HepG2 (cell line): ENCODE measurements at regions not wholly inside any gene's neighbourhood (a gene's known extent, or its start where the extent isn't known, plus 50 kb on each side); places are given as distances from the start of the nearest gene placed in this dataset.

Experiments used
- ATAC-seq: fragments of 200-7000 bp; cut with Tn5 transposase; 3 replicates; pipeline ENCODE4 v1.9.1; 2020; ENCODE audit warnings: mild to moderate bottlenecking, moderate library complexity
- BruUV-seq: library from RNA; stranded (reverse); fragments of 400-500 nt; replicated peaks from 2 replicates; lab custom pipeline; 2021; lab: Mats Ljungman, UMichigan
- CTCF ChIA-PET: fragments of 300-600 bp; formaldehyde crosslinking; extraction: SDS; loops from one replicate; lab custom pipeline; 2021; ENCODE audit warnings: low total read pairs, inconsistent platforms, low intra/inter-chr PET ratio; lab: Yijun Ruan, JAX
- POLR2A ChIA-PET: fragments of 350-600 bp; sonication (Branson Sonifier 250); formaldehyde crosslinking; loops from one replicate; lab custom pipeline; 2020; ENCODE audit warnings: antibody characterized with exemption, inconsistent platforms; lab: Yijun Ruan, JAX
- DNase-seq: peaks from one replicate; pipeline ENCODE4 v3.0.0-alpha.2; 2015; ENCODE audit warnings: low spot score
- FAIRE-seq: peaks from 3 replicates; lab custom pipeline; 2011; peaks lifted over from hg19 to GRCh38; lab: Jason Lieb, UNC
- H2AFZ ChIP-seq: one replicate; pipeline ENCODE4 v1.6.1; 2011; ENCODE audit warnings: low read length, inconsistent platforms
- H3K27ac ChIP-seq: fragments of 300-600 bp; 3 replicates; pipeline ENCODE4 v1.8.0; 2011; ENCODE audit warnings: mixed run types, mild to moderate bottlenecking, mixed read lengths, low read length, inconsistent platforms; ENCODE audit not compliant: insufficient read depth; ENCODE audit errors: extremely low read length
- H3K27me3 ChIP-seq, 2 experiments: fragments of 200-600 bp in 1 of 2; 2 replicates in 1 of 2; 3 replicates in 1 of 2; pipeline versions ENCODE4 v1.6.0 to v1.8.0; 2011; ENCODE audit warnings: low read length in 2 of 2, mild to moderate bottlenecking in 2 of 2, moderate library complexity in 2 of 2, inconsistent platforms in 1 of 2; ENCODE audit not compliant: insufficient read depth in 2 of 2, control insufficient read depth in 1 of 2
- H3K36me3 ChIP-seq, 2 experiments: fragments of 200-600 bp in 1 of 2; replicated peaks in 1 of 2; 2 replicates in 1 of 2; 3 replicates in 1 of 2; pipeline versions ENCODE4 v1.5.1 to v1.8.0; 2011; ENCODE audit warnings: low read length in 2 of 2, inconsistent platforms in 1 of 2; ENCODE audit not compliant: insufficient read depth in 2 of 2, control insufficient read depth in 1 of 2
- H3K4me1 ChIP-seq: 2 replicates; pipeline ENCODE4 v1.5.1; 2012; ENCODE audit warnings: low read length, inconsistent platforms; ENCODE audit not compliant: insufficient read depth
- H3K4me2 ChIP-seq: 2 replicates; pipeline ENCODE4 v1.6.0; 2011; ENCODE audit warnings: low read depth, low read length, inconsistent platforms
- H3K4me3 ChIP-seq, 3 experiments: fragments of 200-600 bp in 1 of 3; sonication (generic), shearing (Covaris generic) in 1 of 3; replicated peaks in 1 of 3; 2 replicates each; pipeline ENCODE4 v1.5.1; 2011 to 2016; ENCODE audit warnings: low read length in 3 of 3, inconsistent platforms in 2 of 3, low read depth in 2 of 3, mild to moderate bottlenecking in 2 of 3, control low read depth in 1 of 3, mixed read lengths in 1 of 3; ENCODE audit not compliant: insufficient read depth in 1 of 3
- H3K79me2 ChIP-seq: one replicate; pipeline ENCODE4 v1.6.1; 2011; ENCODE audit warnings: low read length, inconsistent platforms; ENCODE audit not compliant: insufficient read depth
- H3K9ac ChIP-seq: 2 replicates; pipeline ENCODE4 v1.6.0; 2011; ENCODE audit warnings: mild to moderate bottlenecking, low read depth, low read length, inconsistent platforms; ENCODE audit not compliant: insufficient read depth
- H3K9me3 ChIP-seq: 2 replicates; pipeline ENCODE4 v1.5.1; 2012; ENCODE audit warnings: mild to moderate bottlenecking, low read length
- H4K20me1 ChIP-seq: 2 replicates; pipeline ENCODE4 v1.6.0; 2011; ENCODE audit warnings: inconsistent platforms, mild to moderate bottlenecking, low read length, moderate library complexity; ENCODE audit not compliant: insufficient read depth
- CEBPG ChIP-seq: IDR thresholded peaks from 2 replicates; pipeline ENCODE4 v1.6.1; 2016
- DMTF1 ChIP-seq: sonication (generic); formaldehyde crosslinking; IDR thresholded peaks from 2 replicates; pipeline ENCODE4 v1.4.0; 2020; ENCODE audit warnings: mild to moderate bottlenecking, missing genetic modification reagents
- DNMT1 ChIP-seq: sonication (generic); formaldehyde crosslinking; IDR thresholded peaks from 2 replicates; pipeline ENCODE4 v1.5.1; 2020; ENCODE audit warnings: mild to moderate bottlenecking, missing genetic modification reagents
- ETV5 ChIP-seq: IDR thresholded peaks from 2 replicates; pipeline ENCODE4 v1.6.1; 2018; ENCODE audit warnings: missing biosample characterization, missing genetic modification reagents, inconsistent platforms, borderline replicate concordance
- HDAC1 ChIP-seq: sonication (generic); formaldehyde crosslinking; IDR thresholded peaks from 2 replicates; pipeline ENCODE4 v1.5.1; 2020; ENCODE audit warnings: mild to moderate bottlenecking, missing genetic modification reagents
- IRF2 ChIP-seq: IDR thresholded peaks from 2 replicates; pipeline ENCODE4 v1.6.1; 2018; ENCODE audit warnings: missing genetic modification reagents, missing compliant biosample characterization
- MAFF ChIP-seq: IDR thresholded peaks from 2 replicates; pipeline ENCODE4 v1.6.1; 2011; ENCODE audit warnings: low read depth, low read length, improper control_type of control experiment
- MAX ChIP-seq: IDR thresholded peaks from 2 replicates; pipeline ENCODE4 v1.6.1; 2012; ENCODE audit warnings: inconsistent platforms
- MED1 ChIP-seq: sonication (generic); formaldehyde crosslinking; IDR thresholded peaks from 2 replicates; pipeline ENCODE4 v1.4.0; 2020; ENCODE audit warnings: missing genetic modification reagents
- RFXAP ChIP-seq: sonication (generic); formaldehyde crosslinking; IDR thresholded peaks from 2 replicates; pipeline ENCODE4 v1.4.0; 2020; ENCODE audit warnings: missing genetic modification reagents, borderline replicate concordance
- SMARCC2 ChIP-seq: fragments of 450-650 bp; IDR thresholded peaks from 2 replicates; pipeline ENCODE4 v1.6.1; 2017; ENCODE audit warnings: antibody characterized with exemption, mild to moderate bottlenecking
- SP4 ChIP-seq: sonication (generic); formaldehyde crosslinking; IDR thresholded peaks from 2 replicates; pipeline ENCODE4 v1.8.1; 2023; ENCODE audit warnings: mild to moderate bottlenecking, missing genetic modification reagents
- ZFP36 ChIP-seq: fragments of 150-350 bp; IDR thresholded peaks from 2 replicates; pipeline ENCODE4 v1.6.1; 2018; ENCODE audit warnings: borderline replicate concordance, low read length, low read depth; ENCODE audit not compliant: partially characterized antibody
- ZNF382 ChIP-seq: sonication (generic); formaldehyde crosslinking; IDR thresholded peaks from 2 replicates; pipeline ENCODE4 v1.5.0; 2020; ENCODE audit warnings: missing genetic modification reagents, mild to moderate bottlenecking, borderline replicate concordance
- ZNF616 ChIP-seq: sonication (generic); formaldehyde crosslinking; IDR thresholded peaks from 2 replicates; pipeline ENCODE4 v1.5.0; 2020; ENCODE audit warnings: low read depth, mild to moderate bottlenecking, missing genetic modification reagents
- ZNF776 ChIP-seq: sonication (generic); formaldehyde crosslinking; IDR thresholded peaks from 2 replicates; pipeline ENCODE4 v1.4.0; 2020; ENCODE audit warnings: mild to moderate bottlenecking, missing genetic modification reagents
- WGBS: methylation state at CpG from one replicate; pipeline ENCODE4 v1.1.6; 2017; ENCODE audit warnings: low lambda C conversion rate; 5-methylcytosine and 5-hydroxymethylcytosine counted together
- in situ Hi-C: cut with HindIII; loops from 2 replicates; pipeline ENCODE4 v1.10.0; 2017; ENCODE audit warnings: low pct_unique_long_range_greater_than_20kb; ENCODE audit not compliant: extremely low pct_ligation_motif_present
- intact Hi-C: fragments of 100-400 bp; cut with micrococcal nuclease; formaldehyde crosslinking; loops from one replicate; pipeline ENCODE4 v1.10.0; 2022; ENCODE audit not compliant: unreplicated experiment
- TF ChIP-seq, protein P1 (sequence below): sonication (generic); formaldehyde crosslinking; IDR thresholded peaks from 2 replicates; pipeline ENCODE4 v1.5.0; 2020; ENCODE audit warnings: mild to moderate bottlenecking, missing genetic modification reagents, borderline replicate concordance
- TF ChIP-seq, protein P2 (sequence below): sonication (generic); formaldehyde crosslinking; IDR thresholded peaks from 2 replicates; pipeline ENCODE4 v1.5.0; 2020; ENCODE audit warnings: mild to moderate bottlenecking, missing genetic modification reagents, moderate library complexity
- TF ChIP-seq, protein P3 (sequence below): fragments of 450-650 bp; IDR thresholded peaks from 2 replicates; pipeline ENCODE4 v1.6.1; 2016

DNA sequence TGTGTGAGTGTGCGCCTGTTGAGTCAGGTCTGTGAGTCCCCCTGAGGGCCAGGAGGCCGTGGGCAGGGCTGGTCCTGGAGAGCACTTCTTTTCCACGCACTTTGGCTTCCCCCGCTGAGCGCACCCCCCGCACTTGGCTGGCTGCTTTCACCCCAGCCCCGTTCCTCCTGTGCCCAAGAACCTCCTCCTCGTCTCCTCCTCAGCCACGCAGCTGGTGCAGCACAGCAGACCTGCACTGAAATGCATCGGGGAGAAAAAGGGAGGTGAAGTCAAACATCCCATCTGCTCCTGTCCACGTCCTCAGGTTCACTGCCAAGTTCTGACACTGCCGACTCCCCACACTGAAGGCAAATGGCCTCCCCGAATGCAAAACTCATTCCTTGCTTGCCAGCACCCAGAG, 362.7 kb upstream of the SFSWAP start:
- H3K4me3 ChIP-seq, result no peak overlapping the region
- POLR2A ChIA-PET, result no interaction called here
- no peak for FAIRE-seq
- H3K27me3 ChIP-seq, result peaks cover 3 to 21% of the 10 kb centered on the region in 2 experiments; a peak in 4 of 5 replicates
- H3K4me1 ChIP-seq, result no peaks in the 10 kb centered on the region
- H3K27ac ChIP-seq, result no peak overlapping the region
- H3K9me3 ChIP-seq, result no peaks in the 10 kb centered on the region
- no peak for ATAC-seq
- in situ Hi-C loops (no loop called here), intact Hi-C loops (loop anchor here (5.0 kb wide), 1 partner anchor 274 kb away; no protein-coding TSS in a partner anchor)
- WGBS, result 13% methylated on average over 12 of the region's 13 CpGs
- H3K4me2 ChIP-seq, result no peak overlapping the region
- CTCF ChIA-PET, result no interaction called here
- no peak overlapping the region for H2AFZ ChIP-seq
- no peak for DNase-seq
- H4K20me1 ChIP-seq, result no peaks in the 10 kb centered on the region
- no peaks in the 10 kb centered on the region for H3K36me3 ChIP-seq
- BruUV-seq, result no TSS peak
- TF ChIP-seq, protein P1, sequence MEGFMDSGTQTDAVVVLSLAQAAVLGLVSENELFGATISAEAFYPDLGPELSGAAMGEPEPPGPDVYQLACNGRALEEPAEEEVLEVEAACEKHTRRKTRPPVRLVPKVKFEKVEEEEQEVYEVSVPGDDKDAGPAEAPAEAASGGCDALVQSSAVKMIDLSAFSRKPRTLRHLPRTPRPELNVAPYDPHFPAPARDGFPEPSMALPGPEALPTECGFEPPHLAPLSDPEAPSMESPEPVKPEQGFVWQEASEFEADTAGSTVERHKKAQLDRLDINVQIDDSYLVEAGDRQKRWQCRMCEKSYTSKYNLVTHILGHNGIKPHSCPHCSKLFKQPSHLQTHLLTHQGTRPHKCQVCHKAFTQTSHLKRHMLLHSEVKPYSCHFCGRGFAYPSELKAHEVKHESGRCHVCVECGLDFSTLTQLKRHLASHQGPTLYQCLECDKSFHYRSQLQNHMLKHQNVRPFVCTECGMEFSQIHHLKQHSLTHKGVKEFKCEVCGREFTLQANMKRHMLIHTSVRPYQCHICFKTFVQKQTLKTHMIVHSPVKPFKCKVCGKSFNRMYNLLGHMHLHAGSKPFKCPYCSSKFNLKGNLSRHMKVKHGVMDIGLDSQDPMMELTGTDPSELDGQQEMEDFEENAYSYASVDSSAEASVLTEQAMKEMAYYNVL (CRISPR knock-in tag), result no peak
- no peak for TF ChIP-seq RFXAP (CRISPR knock-in tag)
- no peak for TF ChIP-seq ETV5
- no peak for TF ChIP-seq MAFF
- no peak for TF ChIP-seq DMTF1 (CRISPR knock-in tag)
- TF ChIP-seq ZNF382, result no peak
- TF ChIP-seq MED1 (CRISPR knock-in tag), result no peak
- TF ChIP-seq, protein P2, sequence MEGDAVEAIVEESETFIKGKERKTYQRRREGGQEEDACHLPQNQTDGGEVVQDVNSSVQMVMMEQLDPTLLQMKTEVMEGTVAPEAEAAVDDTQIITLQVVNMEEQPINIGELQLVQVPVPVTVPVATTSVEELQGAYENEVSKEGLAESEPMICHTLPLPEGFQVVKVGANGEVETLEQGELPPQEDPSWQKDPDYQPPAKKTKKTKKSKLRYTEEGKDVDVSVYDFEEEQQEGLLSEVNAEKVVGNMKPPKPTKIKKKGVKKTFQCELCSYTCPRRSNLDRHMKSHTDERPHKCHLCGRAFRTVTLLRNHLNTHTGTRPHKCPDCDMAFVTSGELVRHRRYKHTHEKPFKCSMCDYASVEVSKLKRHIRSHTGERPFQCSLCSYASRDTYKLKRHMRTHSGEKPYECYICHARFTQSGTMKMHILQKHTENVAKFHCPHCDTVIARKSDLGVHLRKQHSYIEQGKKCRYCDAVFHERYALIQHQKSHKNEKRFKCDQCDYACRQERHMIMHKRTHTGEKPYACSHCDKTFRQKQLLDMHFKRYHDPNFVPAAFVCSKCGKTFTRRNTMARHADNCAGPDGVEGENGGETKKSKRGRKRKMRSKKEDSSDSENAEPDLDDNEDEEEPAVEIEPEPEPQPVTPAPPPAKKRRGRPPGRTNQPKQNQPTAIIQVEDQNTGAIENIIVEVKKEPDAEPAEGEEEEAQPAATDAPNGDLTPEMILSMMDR (CRISPR knock-in tag), result no peak
- TF ChIP-seq SMARCC2, result no peak
- TF ChIP-seq HDAC1 (CRISPR knock-in tag), result no peak
- no peak for TF ChIP-seq MAX
- TF ChIP-seq ZNF616, result no peak
- no peak for TF ChIP-seq ZFP36
- TF ChIP-seq DNMT1, result no peak
- no peak for TF ChIP-seq ZNF776 (CRISPR knock-in tag)
- no peak for TF ChIP-seq CEBPG
- TF ChIP-seq IRF2 (CRISPR knock-in tag), result no peak
- TF ChIP-seq, protein P3, sequence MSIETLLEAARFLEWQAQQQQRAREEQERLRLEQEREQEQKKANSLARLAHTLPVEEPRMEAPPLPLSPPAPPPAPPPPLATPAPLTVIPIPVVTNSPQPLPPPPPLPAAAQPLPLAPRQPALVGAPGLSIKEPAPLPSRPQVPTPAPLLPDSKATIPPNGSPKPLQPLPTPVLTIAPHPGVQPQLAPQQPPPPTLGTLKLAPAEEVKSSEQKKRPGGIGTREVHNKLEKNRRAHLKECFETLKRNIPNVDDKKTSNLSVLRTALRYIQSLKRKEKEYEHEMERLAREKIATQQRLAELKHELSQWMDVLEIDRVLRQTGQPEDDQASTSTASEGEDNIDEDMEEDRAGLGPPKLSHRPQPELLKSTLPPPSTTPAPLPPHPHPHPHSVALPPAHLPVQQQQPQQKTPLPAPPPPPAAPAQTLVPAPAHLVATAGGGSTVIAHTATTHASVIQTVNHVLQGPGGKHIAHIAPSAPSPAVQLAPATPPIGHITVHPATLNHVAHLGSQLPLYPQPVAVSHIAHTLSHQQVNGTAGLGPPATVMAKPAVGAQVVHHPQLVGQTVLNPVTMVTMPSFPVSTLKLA, result no peak
- no peak for TF ChIP-seq SP4 (CRISPR knock-in tag)
- H3K9ac ChIP-seq, result no peak overlapping the region
- H3K79me2 ChIP-seq, result no peaks in the 10 kb centered on the region
